Testis (tissue), 2 donors: ENCODE measurements at regions not wholly inside any gene's neighbourhood (a gene's known extent, or its start where the extent isn't known, plus 50 kb on each side); places are given as distances from the start of the nearest gene placed in this dataset.

ENCODE experiments used
- DNase-seq: peaks from one replicate; pipeline ENCODE4 v3.0.0-alpha.2; 2019
- H3K27ac ChIP-seq, 2 donors: fragments of 200-600 bp; sonication (generic); one replicate each; pipeline ENCODE4 v1.5.1; 2019
- H3K27me3 ChIP-seq: fragments of 200-600 bp; sonication (generic); one replicate; pipeline ENCODE4 v1.5.1; 2019
- H3K36me3 ChIP-seq: fragments of 200-600 bp; sonication (generic); one replicate; pipeline ENCODE4 v1.5.1; 2017; ENCODE audit warnings: low read depth; ENCODE audit errors: missing control alignments
- H3K4me1 ChIP-seq: fragments of 200-600 bp; sonication (generic); one replicate; pipeline ENCODE4 v1.5.1; 2019
- H3K4me3 ChIP-seq, 2 donors: fragments of 200-600 bp; sonication (generic); one replicate each; pipeline ENCODE4 v1.5.1; 2017 to 2019
- H3K9me3 ChIP-seq: fragments of 200-600 bp; sonication (generic); one replicate; pipeline ENCODE4 v1.5.1; 2017
- CTCF ChIP-seq, 3 experiments: fragments of 450-650 bp in 2 of 3; fragments of 200-600 bp in 1 of 3; sonication (generic) in 1 of 3; IDR thresholded peaks; one replicate each; pipeline ENCODE4 v1.5.1; 2016 to 2019; ENCODE audit warnings: antibody characterized with exemption in 3 of 3, mild to moderate bottlenecking in 2 of 3, moderate library complexity in 1 of 3
- POLR2A ChIP-seq: fragments of 450-650 bp; IDR thresholded peaks from one replicate; pipeline ENCODE4 v1.6.1; 2017; ENCODE audit warnings: antibody characterized with exemption, mild to moderate bottlenecking, moderate library complexity
- WGBS, 2 donors: methylation state at CpG; one replicate each; pipeline ENCODE4 v1.1.5; 2018; 5-methylcytosine and 5-hydroxymethylcytosine counted together
- intact Hi-C: fragments of 100-400 bp; cut with DNase I; formaldehyde crosslinking; loops from one replicate; pipeline ENCODE4 v1.15.1; 2023; ENCODE audit warnings: low total_unique reads

GRCh38 chr13:83167203-83167602 lies 715.1 kb downstream of the SLITRK1 start:
- Histone ChIP-seq H3K4me1 (no peaks in the 10 kb centered on the region), H3K27me3 (no peaks in the 10 kb centered on the region), H3K36me3 (no peaks in the 10 kb centered on the region), H3K4me3 (no peak overlapping the region), H3K9me3 (no peaks in the 10 kb centered on the region), H3K27ac (no peak overlapping the region)
- no peak for DNase-seq
- WGBS, 2 donors = 88 to 94% methylated on average over 3 of the region's 3 CpGs
- no peak for TF ChIP-seq POLR2A
- TF ChIP-seq CTCF (IDR thresholded peaks at IDR 0.05) = no peak
- intact Hi-C loops = no loop called here

- intact Hi-C loops = no loop called here
- TF ChIP-seq POLR2A (no peak), CTCF (IDR thresholded peaks at IDR 0.05) (no peak)
- no peak for DNase-seq
Measured at GRCh38 chr13:83166550-83166949, 715.7 kb downstream of the SLITRK1 start.

GRCh38 chr13:83162493-83162892 lies 719.8 kb downstream of the SLITRK1 start:
- no peak for DNase-seq
- Histone ChIP-seq H3K36me3 (no peaks in the 10 kb centered on the region), H3K4me3 (no peak overlapping the region), H3K27ac (no peak overlapping the region), H3K27me3 (no peaks in the 10 kb centered on the region), H3K4me1 (no peaks in the 10 kb centered on the region), H3K9me3 (no peaks in the 10 kb centered on the region)
- WGBS, 2 donors = 67 to 81% methylated on average over 2 of the region's 2 CpGs
- intact Hi-C loops = no loop called here
- TF ChIP-seq CTCF (IDR thresholded peaks at IDR 0.05) (no peak), POLR2A (no peak)

More at GRCh38 chr13:83166550-83166949, 715.7 kb downstream of the SLITRK1 start:
- no peaks in the 10 kb centered on the region for H3K9me3 ChIP-seq
- H3K27me3 ChIP-seq = no peaks in the 10 kb centered on the region
- H3K36me3 ChIP-seq = no peaks in the 10 kb centered on the region
- H3K4me1 ChIP-seq = no peaks in the 10 kb centered on the region
- H3K27ac ChIP-seq = no peak overlapping the region
- no peak overlapping the region for H3K4me3 ChIP-seq

- DNase-seq = no peak
- 71 to 73% methylated on average over 2 of the region's 2 CpGs for WGBS, 2 donors
- H3K4me3 ChIP-seq = no peak overlapping the region
- H3K4me1 ChIP-seq = no peaks in the 10 kb centered on the region
- no peaks in the 10 kb centered on the region for H3K36me3 ChIP-seq
- no peaks in the 10 kb centered on the region for H3K9me3 ChIP-seq
- H3K27me3 ChIP-seq = no peaks in the 10 kb centered on the region
- TF ChIP-seq CTCF (IDR thresholded peaks at IDR 0.05) (no peak), POLR2A (no peak)
- intact Hi-C loops = no loop called here
- H3K27ac ChIP-seq = no peak overlapping the region
Measured at GRCh38 chr13:83153848-83154247, 728.4 kb downstream of the SLITRK1 start.

- intact Hi-C loops = no loop called here
- no peak for DNase-seq
- TF ChIP-seq CTCF (IDR thresholded peaks at IDR 0.05) = no peak
- no peak for TF ChIP-seq POLR2A
- no peaks in the 10 kb centered on the region for H3K9me3 ChIP-seq
- H3K4me3 ChIP-seq = no peak overlapping the region
- no peaks in the 10 kb centered on the region for H3K4me1 ChIP-seq
- 94 to 96% methylated on average over 1 of the region's 1 CpG for WGBS, 2 donors
- H3K27me3 ChIP-seq = no peaks in the 10 kb centered on the region
- no peak overlapping the region for H3K27ac ChIP-seq
- H3K36me3 ChIP-seq = no peaks in the 10 kb centered on the region
Measured at GRCh38 chr13:83151308-83151660, 731.0 kb downstream of the SLITRK1 start.
